ENCODE measurements at regions not wholly inside any gene's neighbourhood (a gene's known extent, or its start where the extent isn't known, plus 50 kb on each side); places are given as distances from the start of the nearest gene placed in this dataset.
A peak's percentile ranks its signal among the peaks of the same experiment; 100 is the strongest.

DNA sequence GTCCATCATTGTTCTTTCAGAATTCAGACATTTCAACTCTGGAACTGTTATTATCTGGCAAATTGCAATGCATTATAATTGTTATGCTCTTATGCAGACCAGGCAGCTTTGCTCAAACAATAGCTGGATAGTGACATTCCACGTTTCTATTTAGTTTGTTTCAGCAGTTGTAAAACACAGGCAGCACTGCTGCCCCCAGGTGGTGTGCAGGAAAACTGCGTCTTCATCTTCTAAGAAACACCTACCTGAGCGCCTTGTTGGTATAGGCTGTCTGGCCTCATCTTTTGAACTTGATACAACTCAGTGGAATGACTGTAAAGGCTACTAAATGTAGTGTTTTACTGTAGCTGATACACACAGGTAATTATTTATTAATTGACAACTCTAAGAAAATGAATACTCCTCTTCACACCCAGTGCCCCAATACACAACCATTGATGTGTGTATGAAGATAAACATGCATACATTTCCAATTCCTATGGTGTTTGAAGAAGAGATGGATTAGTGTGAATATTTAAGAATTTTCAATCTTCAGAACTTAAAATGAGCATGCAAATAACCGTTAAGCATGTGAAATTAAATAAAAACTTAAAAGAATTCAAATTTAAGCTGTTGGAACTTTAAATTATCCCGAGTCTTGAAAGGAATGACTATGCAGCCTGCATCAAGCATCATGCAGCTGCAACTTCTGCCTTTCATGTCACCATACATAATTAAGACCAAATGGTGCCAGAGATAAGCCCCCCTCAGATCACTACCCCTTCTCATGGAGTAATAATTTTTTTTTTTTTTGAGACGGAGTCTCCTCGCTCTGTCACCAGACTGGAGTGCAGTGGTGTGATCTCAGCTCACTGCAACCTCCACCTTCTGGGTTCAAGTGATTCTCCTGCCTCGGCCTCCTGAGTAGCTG lies 85.6 kb downstream of the CD8B2 start:
- Mint-ChIP-seq H3K4me1 (no peaks in the 10 kb centered on the region), H3K4me3 (no peak overlapping the region), H3K36me3 (no peaks in the 10 kb centered on the region), H3K9me3 (no peaks in the 10 kb centered on the region), H3K27me3 (peaks cover 48% of the 10 kb centered on the region), H3K27ac (no peak overlapping the region)
- ATAC-seq = no peak

DNA sequence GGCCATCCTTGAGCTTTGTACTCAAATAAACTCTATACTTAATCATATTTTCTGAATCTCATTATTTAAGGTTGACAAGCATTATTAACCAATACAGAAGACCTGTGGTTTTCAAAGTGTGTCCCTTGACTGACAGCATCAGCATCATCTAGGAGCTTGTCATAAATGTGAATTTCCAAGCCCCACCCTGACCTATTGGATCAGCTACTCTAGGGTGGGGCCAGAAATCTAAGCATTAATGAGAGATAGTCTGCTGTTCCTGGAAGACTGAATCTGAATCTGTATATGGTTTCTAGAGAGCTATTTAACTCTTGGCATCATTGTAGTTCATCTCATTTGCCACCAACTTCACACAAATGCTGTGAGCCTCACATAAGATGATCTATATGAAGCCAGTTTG lies 86.6 kb downstream of the CD8B2 start:
- no peaks in the 10 kb centered on the region for H3K4me1 Mint-ChIP-seq
- no peaks in the 10 kb centered on the region for H3K36me3 Mint-ChIP-seq
- ATAC-seq = no peak
- H3K4me3 Mint-ChIP-seq = no peak overlapping the region
- no peak overlapping the region for H3K27ac Mint-ChIP-seq
- no peaks in the 10 kb centered on the region for H3K9me3 Mint-ChIP-seq
- H3K27me3 Mint-ChIP-seq = peaks cover 47% of the 10 kb centered on the region

DNA sequence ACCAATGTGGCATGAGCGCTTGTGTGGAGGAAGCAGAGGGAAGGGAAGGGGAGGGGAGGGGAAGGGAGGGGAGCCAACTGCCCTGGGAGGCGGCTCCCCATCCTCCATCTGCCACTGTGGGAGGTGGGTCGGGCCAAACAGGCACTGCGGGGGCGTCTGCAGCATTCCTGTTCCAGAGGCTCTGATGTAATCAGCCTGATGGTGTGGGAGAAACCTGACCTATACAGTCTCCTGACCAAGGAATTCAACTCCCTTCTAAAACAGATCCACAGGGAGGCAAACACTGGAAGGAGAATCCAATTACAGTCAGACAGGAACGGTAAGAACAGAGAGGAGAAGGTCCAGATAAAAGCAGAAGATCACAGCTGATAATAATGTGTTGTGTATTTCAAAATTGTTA lies 88.8 kb downstream of the CD8B2 start:
- Mint-ChIP-seq H3K4me3 (no peak overlapping the region), H3K27ac (no peak overlapping the region), H3K4me1 (no peaks in the 10 kb centered on the region), H3K27me3 (peaks cover 34% of the 10 kb centered on the region), H3K9me3 (no peaks in the 10 kb centered on the region), H3K36me3 (no peaks in the 10 kb centered on the region)
- no peak for ATAC-seq

DNA sequence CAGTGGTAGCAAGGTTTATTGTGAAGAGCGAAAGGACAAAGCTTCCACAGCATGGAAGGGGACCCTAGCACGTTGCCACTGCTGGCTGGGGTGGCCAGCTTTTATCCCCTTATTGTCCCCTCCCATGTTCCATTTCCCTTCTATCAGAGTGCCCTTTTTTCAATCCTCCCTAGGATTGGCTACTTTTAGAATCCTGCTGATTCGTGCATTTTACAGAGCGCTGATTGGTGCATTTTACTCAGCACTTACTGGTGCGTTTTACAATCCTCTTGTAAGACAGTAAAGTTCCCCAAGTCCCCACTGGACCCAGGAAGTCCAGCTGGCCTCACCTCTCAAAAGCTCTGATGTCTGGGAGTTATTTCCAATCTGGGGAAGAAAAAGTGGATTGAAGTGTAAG lies 90.1 kb downstream of the CD8B2 start:
- H3K27me3 Mint-ChIP-seq = peaks cover 38% of the 10 kb centered on the region
- no peak overlapping the region for H3K4me3 Mint-ChIP-seq
- H3K27ac Mint-ChIP-seq = no peak overlapping the region
- no peaks in the 10 kb centered on the region for H3K9me3 Mint-ChIP-seq
- H3K4me1 Mint-ChIP-seq = peaks cover 10% of the 10 kb centered on the region
- H3K36me3 Mint-ChIP-seq = no peaks in the 10 kb centered on the region
- ATAC-seq = no peak

DNA sequence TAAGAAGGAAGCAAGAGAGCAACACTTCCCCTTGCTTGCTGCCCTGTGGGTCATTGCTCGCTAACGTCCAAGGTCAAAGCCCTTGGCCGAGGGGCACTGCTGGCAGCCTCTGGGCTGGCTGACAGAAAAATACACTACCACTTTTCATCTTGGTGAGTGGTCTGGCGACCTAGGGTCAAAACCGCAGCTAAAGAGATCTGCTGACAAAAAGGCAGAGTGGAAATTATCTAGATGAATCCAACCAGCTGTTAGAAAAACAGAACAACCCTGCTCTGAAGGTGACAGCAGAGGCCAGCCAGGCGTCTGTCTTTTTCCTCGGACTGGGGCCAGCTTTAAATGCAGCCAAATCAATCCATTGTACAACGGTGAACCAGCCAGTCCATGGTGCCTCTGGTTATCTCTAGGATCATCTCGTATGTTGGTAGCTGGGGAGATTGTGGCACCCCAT lies 92.6 kb downstream of the CD8B2 start:
- Mint-ChIP-seq H3K4me3 (no peak overlapping the region), H3K9me3 (no peaks in the 10 kb centered on the region), H3K27me3 (peaks cover 44% of the 10 kb centered on the region), H3K27ac (no peak overlapping the region), H3K36me3 (no peaks in the 10 kb centered on the region), H3K4me1 (peaks cover 15% of the 10 kb centered on the region)
- ATAC-seq = no peak

DNA sequence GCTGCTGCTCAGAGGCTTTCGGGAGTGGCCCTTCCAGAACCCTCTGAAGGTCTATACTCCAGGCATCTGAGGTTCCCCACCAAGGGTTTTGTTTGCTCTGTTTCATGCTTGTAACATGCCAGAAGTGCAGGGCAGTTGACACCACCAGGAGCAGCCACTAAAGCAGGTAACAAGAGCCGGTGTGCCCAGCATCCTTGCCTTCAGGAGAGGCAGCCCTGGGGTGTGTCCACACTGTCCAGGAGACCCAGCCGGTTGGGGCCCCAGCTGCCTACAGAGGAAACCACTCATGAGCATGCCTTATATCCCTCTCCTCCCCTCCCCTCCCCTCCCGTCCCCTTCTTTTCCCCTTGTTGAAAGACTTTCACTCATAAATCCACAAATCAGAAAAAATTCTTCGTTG lies 93.1 kb downstream of the CD8B2 start:
- H3K4me3 Mint-ChIP-seq = no peak overlapping the region
- no peak overlapping the region for H3K27ac Mint-ChIP-seq
- H3K4me1 Mint-ChIP-seq = peaks cover 15% of the 10 kb centered on the region
- H3K27me3 Mint-ChIP-seq = peaks cover 44% of the 10 kb centered on the region
- H3K36me3 Mint-ChIP-seq = no peaks in the 10 kb centered on the region
- ATAC-seq = no peak
- H3K9me3 Mint-ChIP-seq = no peaks in the 10 kb centered on the region

DNA sequence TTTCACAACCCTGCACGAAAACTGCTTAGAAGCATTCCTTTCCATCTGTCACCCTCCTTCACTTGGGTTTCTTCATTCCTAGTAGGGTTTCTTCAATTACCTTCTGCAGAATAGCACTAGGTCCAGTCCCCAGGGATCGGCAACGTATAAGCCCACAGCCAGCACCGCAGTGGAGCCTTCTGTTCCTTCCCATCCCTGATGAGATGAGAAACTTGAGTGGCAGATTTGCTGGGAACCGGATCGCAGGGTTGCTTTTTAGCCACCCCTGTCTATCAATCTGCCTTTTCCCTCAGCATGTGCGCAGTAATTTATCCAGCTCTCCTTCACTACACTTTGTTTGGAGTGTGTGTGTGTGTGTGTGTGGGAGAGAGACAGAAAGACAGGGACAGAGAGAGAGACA lies 94.2 kb downstream of the CD8B2 start:
- Mint-ChIP-seq H3K36me3 (no peaks in the 10 kb centered on the region), H3K4me1 (peaks cover 15% of the 10 kb centered on the region), H3K27me3 (peaks cover 44% of the 10 kb centered on the region), H3K27ac (no peak overlapping the region), H3K9me3 (no peaks in the 10 kb centered on the region), H3K4me3 (peak overlapping the region; percentile 1)
- no peak for ATAC-seq

DNA sequence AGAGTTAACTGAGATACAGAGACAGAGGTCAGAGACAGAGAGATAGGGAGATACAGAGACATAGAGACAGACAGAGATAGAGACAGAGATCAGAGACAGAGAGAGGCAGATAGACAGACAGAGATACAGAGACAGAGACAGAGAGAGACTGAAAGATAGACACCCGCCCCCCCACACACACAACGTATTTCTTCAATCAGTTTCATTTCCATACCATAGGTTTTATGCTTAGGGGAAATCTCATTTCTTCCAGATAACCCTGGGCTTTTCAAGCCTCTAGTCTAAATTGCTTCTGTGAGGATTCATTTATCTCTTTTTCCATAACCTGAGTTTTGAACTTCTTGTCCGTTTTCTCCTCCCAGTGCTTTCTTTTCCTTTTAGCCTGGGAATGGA lies 94.6 kb downstream of the CD8B2 start:
- Mint-ChIP-seq H3K36me3 (no peaks in the 10 kb centered on the region), H3K4me1 (peaks cover 15% of the 10 kb centered on the region), H3K27me3 (peaks cover 44% of the 10 kb centered on the region), H3K9me3 (no peaks in the 10 kb centered on the region), H3K4me3 (peak overlapping the region; percentile 78), H3K27ac (no peak overlapping the region)
- no peak for ATAC-seq

DNA sequence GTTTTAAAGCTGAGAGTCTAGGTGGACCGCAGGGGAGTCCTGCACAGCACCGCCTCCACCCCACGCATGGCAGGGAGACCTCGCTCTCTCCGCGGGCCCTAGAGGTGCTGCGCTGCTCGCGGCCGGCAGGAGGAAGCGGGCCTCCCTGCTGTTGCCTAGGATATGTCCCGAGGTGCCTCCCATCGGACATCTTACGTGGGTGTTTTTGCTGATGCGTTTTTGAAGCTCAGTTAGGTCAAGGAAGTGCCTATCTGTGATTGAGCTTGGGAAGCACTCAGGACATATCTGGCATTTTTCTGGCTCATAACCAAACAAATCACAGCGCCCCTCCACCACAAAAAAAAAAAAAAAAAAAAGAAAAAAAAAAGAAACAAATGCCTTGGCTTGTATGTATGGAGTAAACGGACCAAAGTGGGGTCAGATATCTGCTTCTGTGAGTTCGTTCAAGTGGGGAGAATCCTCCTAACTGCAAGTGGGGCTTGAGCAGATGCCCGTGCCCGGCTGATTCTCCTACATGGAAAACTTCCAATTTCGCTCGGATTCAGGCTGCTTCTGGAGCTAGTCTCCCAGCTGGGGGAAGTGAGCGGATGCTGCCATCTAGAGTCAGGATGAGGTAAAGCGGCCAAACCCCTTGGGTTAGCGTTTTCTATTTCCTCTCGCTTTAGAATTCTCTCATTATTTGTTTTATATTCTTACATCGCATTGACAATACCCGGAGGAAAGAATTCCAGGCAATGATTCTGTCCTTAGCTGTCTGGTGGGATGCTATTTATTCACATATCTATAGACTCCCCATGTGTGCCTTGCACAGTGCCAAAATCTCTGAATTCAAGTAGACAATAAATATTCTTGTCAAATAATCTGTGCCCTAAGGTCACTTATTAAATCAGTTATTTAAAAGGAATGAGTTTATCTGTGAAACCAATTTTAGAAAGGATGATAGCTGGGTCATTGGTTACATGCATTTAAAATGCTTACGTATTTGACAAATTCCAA lies 95.3 kb downstream of the CD8B2 start:
- Mint-ChIP-seq H3K27ac (no peak overlapping the region), H3K4me3 (peak overlapping the region; percentile 78), H3K9me3 (no peaks in the 10 kb centered on the region), H3K4me1 (peaks cover 15% of the 10 kb centered on the region), H3K27me3 (peaks cover 45% of the 10 kb centered on the region), H3K36me3 (no peaks in the 10 kb centered on the region)
- ATAC-seq = peak; percentile 73

DNA sequence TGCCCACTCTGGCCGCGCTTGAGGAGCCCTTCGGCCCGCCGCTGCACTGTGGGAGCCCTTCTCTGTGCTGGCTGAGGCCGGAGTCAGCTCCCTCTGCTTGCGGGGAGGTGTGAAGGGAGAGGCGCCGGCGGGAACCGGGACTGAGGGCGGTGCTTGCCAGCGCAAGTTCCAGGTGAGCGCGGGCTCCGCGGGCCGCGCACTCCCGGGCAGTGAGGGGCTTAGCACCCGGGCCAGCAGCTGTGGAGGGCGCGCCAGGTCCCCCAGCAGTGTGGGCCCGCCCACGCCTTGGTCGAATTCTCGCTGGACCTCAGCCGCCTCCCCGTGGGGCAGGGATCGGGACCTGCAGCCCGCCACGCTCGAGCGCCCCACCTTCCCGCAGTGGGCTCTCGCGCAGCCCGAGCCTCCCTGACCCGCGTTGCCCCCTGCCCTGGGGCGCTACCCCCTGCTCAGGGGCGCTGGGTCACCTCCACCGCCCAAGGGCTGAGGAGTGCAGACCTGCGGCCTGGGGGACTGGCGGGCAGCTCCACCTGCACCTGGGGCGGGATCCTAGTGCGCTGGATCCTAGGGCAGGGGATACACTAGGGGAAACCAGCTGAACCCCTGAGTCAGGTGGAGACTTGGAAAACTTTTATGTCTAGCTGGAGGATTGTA lies 97.3 kb downstream of the CD8B2 start:
- H3K27me3 Mint-ChIP-seq = peaks cover 41% of the 10 kb centered on the region
- H3K36me3 Mint-ChIP-seq = no peaks in the 10 kb centered on the region
- peak; percentile 28 for ATAC-seq
- H3K27ac Mint-ChIP-seq = no peak overlapping the region
- H3K4me3 Mint-ChIP-seq = no peak overlapping the region
- H3K4me1 Mint-ChIP-seq = peaks cover 15% of the 10 kb centered on the region
- no peaks in the 10 kb centered on the region for H3K9me3 Mint-ChIP-seq

DNA sequence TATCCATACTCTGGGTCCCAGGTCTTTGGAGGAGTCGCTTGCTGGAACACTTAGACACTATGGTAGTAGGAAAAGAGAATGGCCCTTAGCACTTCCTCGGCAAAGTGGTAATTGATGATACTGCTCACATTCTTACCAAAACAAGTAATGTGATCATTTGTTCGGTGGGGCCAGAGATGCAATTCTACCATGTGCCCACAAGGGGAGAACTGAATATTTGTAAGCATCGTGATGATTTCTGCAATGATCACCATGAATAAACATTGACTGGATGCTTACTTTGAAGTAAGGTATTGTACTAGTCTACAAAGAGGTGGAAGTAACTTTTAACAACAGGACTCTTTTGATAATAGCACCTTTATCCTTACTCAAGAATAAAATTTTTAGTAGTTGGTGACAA lies 109.7 kb downstream of the CD8B2 start:
- no peak overlapping the region for H3K4me3 Mint-ChIP-seq
- peaks cover 3% of the 10 kb centered on the region for H3K9me3 Mint-ChIP-seq
- H3K27me3 Mint-ChIP-seq = peaks cover 18% of the 10 kb centered on the region
- no peaks in the 10 kb centered on the region for H3K4me1 Mint-ChIP-seq
- H3K27ac Mint-ChIP-seq = no peak overlapping the region
- no peaks in the 10 kb centered on the region for H3K36me3 Mint-ChIP-seq
- ATAC-seq = no peak

DNA sequence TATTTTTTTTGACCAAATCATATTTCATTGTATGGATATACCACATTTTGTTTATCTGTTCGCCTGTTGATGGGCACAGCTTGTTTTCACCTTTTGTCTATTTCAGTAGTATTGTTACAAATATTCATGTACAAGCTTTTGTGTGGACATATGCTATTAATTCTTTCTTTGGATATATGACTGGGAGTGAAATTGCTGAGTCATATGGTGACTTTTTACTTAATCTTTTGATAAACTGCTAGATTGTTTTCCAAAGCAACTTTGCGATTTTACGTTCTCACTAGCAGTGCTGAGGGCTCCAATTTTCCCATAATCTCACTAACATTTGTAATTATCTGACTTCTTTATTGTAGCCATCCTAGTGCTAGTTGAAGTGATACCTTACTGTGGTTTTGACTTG lies 112.4 kb downstream of the CD8B2 start:
- H3K4me3 Mint-ChIP-seq = no peak overlapping the region
- peaks cover 3% of the 10 kb centered on the region for H3K9me3 Mint-ChIP-seq
- H3K27ac Mint-ChIP-seq = no peak overlapping the region
- H3K36me3 Mint-ChIP-seq = no peaks in the 10 kb centered on the region
- no peaks in the 10 kb centered on the region for H3K4me1 Mint-ChIP-seq
- no peak for ATAC-seq
- H3K27me3 Mint-ChIP-seq = peaks cover 17% of the 10 kb centered on the region

DNA sequence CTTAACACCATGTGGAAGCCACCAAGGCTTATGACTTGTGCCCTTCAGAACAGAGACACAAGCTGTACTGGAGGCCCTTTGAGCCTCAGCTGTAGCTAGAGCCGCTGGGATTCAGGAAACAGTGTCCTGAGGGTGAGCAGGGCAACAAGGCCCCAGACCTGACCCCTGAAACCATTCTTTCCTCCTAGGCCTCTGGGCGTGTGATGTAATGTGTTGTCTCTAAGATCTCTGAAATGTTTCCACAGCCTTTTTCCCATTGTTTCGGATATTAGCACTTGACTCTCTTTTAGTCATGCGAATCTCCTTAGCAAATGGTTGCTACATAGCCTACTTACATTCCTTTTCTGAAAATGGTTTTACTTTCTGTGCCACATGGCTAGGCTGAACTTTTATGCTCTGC lies 114.9 kb downstream of the CD8B2 start:
- ATAC-seq = no peak
- Mint-ChIP-seq H3K27ac (no peak overlapping the region), H3K4me1 (no peaks in the 10 kb centered on the region), H3K9me3 (peaks cover 7% of the 10 kb centered on the region), H3K36me3 (no peaks in the 10 kb centered on the region), H3K4me3 (no peak overlapping the region), H3K27me3 (peaks cover under 1% of the 10 kb centered on the region)

DNA sequence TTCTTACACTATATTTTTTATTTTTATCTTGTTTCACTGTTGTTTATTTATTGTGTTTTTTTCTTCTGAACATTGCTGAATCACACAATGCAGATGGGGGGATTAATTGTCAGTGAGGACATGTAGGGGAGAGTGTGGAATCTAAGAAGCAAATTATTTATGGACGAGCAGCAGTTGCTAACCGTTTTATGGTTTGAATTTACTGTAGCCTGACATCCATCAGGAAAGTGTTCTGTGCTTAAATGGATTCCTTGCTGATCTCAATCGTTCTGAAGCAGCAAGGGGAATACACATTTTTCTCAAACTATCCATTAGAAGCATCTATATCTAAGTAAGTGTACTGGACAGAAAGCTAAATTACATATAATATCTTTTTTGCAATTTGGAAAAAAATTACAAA lies 119.5 kb downstream of the CD8B2 start:
- no peak for ATAC-seq
- peaks cover 7% of the 10 kb centered on the region for H3K9me3 Mint-ChIP-seq
- H3K4me3 Mint-ChIP-seq = no peak overlapping the region
- H3K27me3 Mint-ChIP-seq = no peaks in the 10 kb centered on the region
- no peaks in the 10 kb centered on the region for H3K4me1 Mint-ChIP-seq
- H3K27ac Mint-ChIP-seq = no peak overlapping the region
- no peaks in the 10 kb centered on the region for H3K36me3 Mint-ChIP-seq

DNA sequence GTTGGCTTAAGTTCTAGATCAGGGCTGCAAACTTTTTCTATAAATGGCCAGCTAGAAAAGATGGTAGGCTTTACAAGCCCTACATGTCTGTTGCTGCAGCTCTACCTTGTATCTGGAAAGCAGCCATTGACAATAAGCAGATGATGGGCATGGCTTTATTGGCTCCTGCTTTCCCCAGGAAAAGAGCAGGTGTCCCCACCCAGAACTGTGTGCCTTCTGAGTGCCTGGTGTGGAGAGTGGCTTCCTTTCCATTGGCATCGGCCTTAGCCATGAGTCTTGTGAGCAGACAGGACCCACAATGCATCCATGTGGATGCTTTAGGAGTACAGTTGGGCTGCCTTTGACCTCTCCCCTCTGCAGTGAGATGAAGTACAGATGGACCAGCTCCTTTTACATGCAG lies 120.2 kb downstream of the CD8B2 start:
- Mint-ChIP-seq H3K27me3 (no peaks in the 10 kb centered on the region), H3K4me1 (no peaks in the 10 kb centered on the region), H3K27ac (no peak overlapping the region), H3K4me3 (no peak overlapping the region), H3K36me3 (no peaks in the 10 kb centered on the region), H3K9me3 (peaks cover 10% of the 10 kb centered on the region)
- ATAC-seq = no peak
